Breast epithelium (tissue), 3 donors: ENCODE measurements at regions not wholly inside any gene's neighbourhood (a gene's known extent, or its start where the extent isn't known, plus 50 kb on each side); places are given as distances from the start of the nearest gene placed in this dataset.

ENCODE experiments used
- POLR2A ChIP-seq: fragments of 450-650 bp; IDR thresholded peaks from one replicate; pipeline ENCODE4 v1.6.1; 2016; ENCODE audit warnings: antibody characterized with exemption, mild to moderate bottlenecking, moderate library complexity
- TF ChIP-seq, protein P1 (sequence below), 3 donors: fragments of 450-650 bp; IDR thresholded peaks; one replicate each; pipeline ENCODE4 v1.5.1; 2016 to 2017; ENCODE audit warnings: antibody characterized with exemption in 3 of 3, mild to moderate bottlenecking in 3 of 3, moderate library complexity in 3 of 3

DNA sequence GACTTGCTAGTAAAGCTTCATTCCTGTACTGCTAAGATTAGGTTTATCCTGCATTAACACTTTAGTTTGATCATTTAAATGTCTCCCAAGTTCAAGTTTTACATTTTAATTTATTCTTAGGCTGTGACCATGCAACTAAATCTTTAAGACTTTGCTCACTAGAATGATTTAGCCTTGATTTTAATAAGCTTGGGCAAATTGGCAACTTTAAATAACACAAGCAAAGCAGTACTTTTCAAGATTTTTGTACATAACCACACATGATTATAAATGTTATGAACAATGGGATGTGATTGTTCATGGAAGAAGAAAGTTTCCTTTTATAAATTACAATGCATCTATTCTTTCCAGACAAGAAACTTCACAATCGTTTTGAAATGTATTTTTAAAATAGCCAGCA, 948.0 kb upstream of the EPHA7 start:
- TF ChIP-seq, protein P1, sequence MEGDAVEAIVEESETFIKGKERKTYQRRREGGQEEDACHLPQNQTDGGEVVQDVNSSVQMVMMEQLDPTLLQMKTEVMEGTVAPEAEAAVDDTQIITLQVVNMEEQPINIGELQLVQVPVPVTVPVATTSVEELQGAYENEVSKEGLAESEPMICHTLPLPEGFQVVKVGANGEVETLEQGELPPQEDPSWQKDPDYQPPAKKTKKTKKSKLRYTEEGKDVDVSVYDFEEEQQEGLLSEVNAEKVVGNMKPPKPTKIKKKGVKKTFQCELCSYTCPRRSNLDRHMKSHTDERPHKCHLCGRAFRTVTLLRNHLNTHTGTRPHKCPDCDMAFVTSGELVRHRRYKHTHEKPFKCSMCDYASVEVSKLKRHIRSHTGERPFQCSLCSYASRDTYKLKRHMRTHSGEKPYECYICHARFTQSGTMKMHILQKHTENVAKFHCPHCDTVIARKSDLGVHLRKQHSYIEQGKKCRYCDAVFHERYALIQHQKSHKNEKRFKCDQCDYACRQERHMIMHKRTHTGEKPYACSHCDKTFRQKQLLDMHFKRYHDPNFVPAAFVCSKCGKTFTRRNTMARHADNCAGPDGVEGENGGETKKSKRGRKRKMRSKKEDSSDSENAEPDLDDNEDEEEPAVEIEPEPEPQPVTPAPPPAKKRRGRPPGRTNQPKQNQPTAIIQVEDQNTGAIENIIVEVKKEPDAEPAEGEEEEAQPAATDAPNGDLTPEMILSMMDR (IDR thresholded peaks at IDR 0.05), result no peak
- no peak for TF ChIP-seq POLR2A
